Caco-2 (cell line): ENCODE measurements at regions not wholly inside any gene's neighbourhood (a gene's known extent, or its start where the extent isn't known, plus 50 kb on each side); places are given as distances from the start of the nearest gene placed in this dataset.

Experiments used
- BruUV-seq: library from RNA; stranded (reverse); fragments of 400-500 nt; replicated peaks from 2 replicates; lab custom pipeline; 2021; lab: Mats Ljungman, UMichigan
- CTCF ChIA-PET: fragments of 300-600 bp; sonication (Branson Sonifier 250); formaldehyde crosslinking; loops from one replicate; lab custom pipeline; 2022; ENCODE audit warnings: antibody characterized with exemption; lab: Charles Lee
- POLR2A ChIA-PET: fragments of 300-600 bp; sonication (Branson Sonifier 250); formaldehyde crosslinking; loops from one replicate; lab custom pipeline; 2022; ENCODE audit warnings: antibody characterized with exemption; lab: Charles Lee
- DNase-seq, 2 experiments: peaks; one replicate each; pipeline versions ENCODE4 v3.0.0 to v3.0.0-alpha.2; 2020 to 2022
- H3K27me3 ChIP-seq: replicated peaks from 2 replicates; pipeline ENCODE4 v1.6.0; 2011; ENCODE audit warnings: low read length; ENCODE audit not compliant: control insufficient read depth, insufficient read depth
- H3K36me3 ChIP-seq: 2 replicates; pipeline ENCODE4 v1.5.1; 2011; ENCODE audit warnings: low read length; ENCODE audit not compliant: control insufficient read depth, insufficient read depth
- H3K4me1 ChIP-seq: fragments of 250-450 bp; sonication (Bioruptor Pico); 2 replicates; pipeline ENCODE4 v1.5.1; 2020; ENCODE audit warnings: mild to moderate bottlenecking
- H3K4me3 ChIP-seq: 2 replicates; pipeline ENCODE4 v1.5.1; 2011; ENCODE audit warnings: low read depth, mild to moderate bottlenecking, control low read depth, low read length
- H3K9me3 ChIP-seq: fragments of 250-450 bp; sonication (Bioruptor Pico); 2 replicates; pipeline ENCODE4 v1.5.1; 2020; ENCODE audit warnings: mild to moderate bottlenecking, moderate library complexity
- H3K27ac Mint-ChIP-seq: one replicate; pipeline ENCODE4 v1.8.0; 2022; ENCODE audit warnings: mixed read lengths; ENCODE audit not compliant: unreplicated experiment
- H3K27me3 Mint-ChIP-seq: one replicate; pipeline ENCODE4 v1.8.0; 2022; ENCODE audit warnings: mixed read lengths; ENCODE audit not compliant: insufficient read depth, unreplicated experiment
- H3K36me3 Mint-ChIP-seq: one replicate; pipeline ENCODE4 v1.8.0; 2022; ENCODE audit warnings: mild to moderate bottlenecking, mixed read lengths; ENCODE audit not compliant: insufficient read depth, unreplicated experiment
- H3K4me1 Mint-ChIP-seq: one replicate; pipeline ENCODE4 v1.8.0; 2022; ENCODE audit warnings: low read depth, mixed read lengths; ENCODE audit not compliant: unreplicated experiment
- H3K4me3 Mint-ChIP-seq: one replicate; pipeline ENCODE4 v1.8.0; 2022; ENCODE audit warnings: mild to moderate bottlenecking, moderate library complexity, mixed read lengths; ENCODE audit not compliant: unreplicated experiment
- H3K9me3 Mint-ChIP-seq: one replicate; pipeline ENCODE4 v1.8.0; 2022; ENCODE audit warnings: mixed read lengths; ENCODE audit not compliant: unreplicated experiment
- intact Hi-C: fragments of 100-400 bp; cut with micrococcal nuclease; formaldehyde crosslinking; loops from one replicate; pipeline ENCODE4 v1.10.0; 2022; ENCODE audit not compliant: unreplicated experiment
- TF ChIP-seq, protein P1 (sequence below), 2 experiments: fragments of 200-600 bp in 1 of 2; IDR thresholded peaks; 1 replicate in 1 of 2; 2 replicates in 1 of 2; pipeline versions ENCODE4 v1.5.1 to v1.8.0; 2011 to 2022; ENCODE audit warnings: antibody characterized with exemption in 1 of 2, control low read depth in 1 of 2, inconsistent platforms in 1 of 2, low read depth in 1 of 2, low read length in 1 of 2, mild to moderate bottlenecking in 1 of 2, moderate library complexity in 1 of 2; ENCODE audit not compliant: insufficient read depth in 1 of 2, severe bottlenecking in 1 of 2, unreplicated experiment in 1 of 2

- Mint-ChIP-seq H3K27ac (no peak overlapping the region), H3K27me3 (peaks cover 9% of the 10 kb centered on the region), H3K4me1 (no peaks in the 10 kb centered on the region), H3K36me3 (no peaks in the 10 kb centered on the region), H3K9me3 (no peaks in the 10 kb centered on the region), H3K4me3 (no peak overlapping the region)
- DNase-seq: no peak
- H3K27me3 ChIP-seq: no peaks in the 10 kb centered on the region
- no TSS peak for BruUV-seq
- intact Hi-C loops: no loop called here
- POLR2A ChIA-PET: no interaction called here
- no peaks in the 10 kb centered on the region for H3K4me1 ChIP-seq
- no peaks in the 10 kb centered on the region for H3K9me3 ChIP-seq
- CTCF ChIA-PET: no interaction called here
- H3K36me3 ChIP-seq: no peaks in the 10 kb centered on the region
- no peak overlapping the region for H3K4me3 ChIP-seq
- TF ChIP-seq, protein P1, sequence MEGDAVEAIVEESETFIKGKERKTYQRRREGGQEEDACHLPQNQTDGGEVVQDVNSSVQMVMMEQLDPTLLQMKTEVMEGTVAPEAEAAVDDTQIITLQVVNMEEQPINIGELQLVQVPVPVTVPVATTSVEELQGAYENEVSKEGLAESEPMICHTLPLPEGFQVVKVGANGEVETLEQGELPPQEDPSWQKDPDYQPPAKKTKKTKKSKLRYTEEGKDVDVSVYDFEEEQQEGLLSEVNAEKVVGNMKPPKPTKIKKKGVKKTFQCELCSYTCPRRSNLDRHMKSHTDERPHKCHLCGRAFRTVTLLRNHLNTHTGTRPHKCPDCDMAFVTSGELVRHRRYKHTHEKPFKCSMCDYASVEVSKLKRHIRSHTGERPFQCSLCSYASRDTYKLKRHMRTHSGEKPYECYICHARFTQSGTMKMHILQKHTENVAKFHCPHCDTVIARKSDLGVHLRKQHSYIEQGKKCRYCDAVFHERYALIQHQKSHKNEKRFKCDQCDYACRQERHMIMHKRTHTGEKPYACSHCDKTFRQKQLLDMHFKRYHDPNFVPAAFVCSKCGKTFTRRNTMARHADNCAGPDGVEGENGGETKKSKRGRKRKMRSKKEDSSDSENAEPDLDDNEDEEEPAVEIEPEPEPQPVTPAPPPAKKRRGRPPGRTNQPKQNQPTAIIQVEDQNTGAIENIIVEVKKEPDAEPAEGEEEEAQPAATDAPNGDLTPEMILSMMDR (IDR thresholded peaks at IDR 0.05; ENCODE audit: insufficient read depth in 1 of 2, low read depth in 1 of 2, low read length in 1 of 2, severe bottlenecking in 1 of 2, unreplicated experiment in 1 of 2): no peak
Observed at GRCh38 chr2:220033546-220033945, 406.1 kb downstream of the SLC4A3 start.

- DNase-seq: no peak
- no peaks in the 10 kb centered on the region for H3K9me3 Mint-ChIP-seq
- no peak overlapping the region for H3K4me3 Mint-ChIP-seq
- Histone ChIP-seq H3K27me3 (no peaks in the 10 kb centered on the region), H3K9me3 (no peaks in the 10 kb centered on the region), H3K4me3 (no peak overlapping the region), H3K4me1 (no peaks in the 10 kb centered on the region), H3K36me3 (no peaks in the 10 kb centered on the region)
- H3K27me3 Mint-ChIP-seq: peaks cover 9% of the 10 kb centered on the region
- intact Hi-C loops: no loop called here
- H3K36me3 Mint-ChIP-seq: no peaks in the 10 kb centered on the region
- CTCF ChIA-PET: no interaction called here
- BruUV-seq: no TSS peak
- no peak overlapping the region for H3K27ac Mint-ChIP-seq
- POLR2A ChIA-PET: no interaction called here
- H3K4me1 Mint-ChIP-seq: no peaks in the 10 kb centered on the region
- TF ChIP-seq, protein P1 (IDR thresholded peaks at IDR 0.05; ENCODE audit: insufficient read depth in 1 of 2, low read depth in 1 of 2, low read length in 1 of 2, severe bottlenecking in 1 of 2, unreplicated experiment in 1 of 2): no peak
Observed at GRCh38 chr2:220034426-220035130, 407.1 kb downstream of the SLC4A3 start.

DNA sequence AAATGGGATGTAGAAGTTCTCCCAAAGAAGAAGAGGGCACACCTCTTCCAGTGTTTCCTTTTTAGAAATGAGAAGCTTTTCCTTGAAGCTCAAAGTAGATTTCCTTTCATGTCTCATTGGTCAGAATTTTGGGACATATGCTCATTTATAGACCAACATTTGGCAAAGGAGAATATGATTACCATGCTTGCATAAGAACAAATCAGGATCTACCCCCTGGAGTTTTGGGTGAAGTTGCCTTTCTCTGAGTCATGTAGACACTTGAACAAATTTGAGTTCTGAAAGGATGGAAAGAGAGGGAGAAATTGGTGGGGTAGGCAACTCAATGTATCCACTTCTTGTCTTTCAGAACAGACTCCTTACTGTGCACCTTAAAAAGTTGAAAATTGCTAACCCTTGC is 409.0 kb downstream of the SLC4A3 start:
- no peaks in the 10 kb centered on the region for H3K4me1 Mint-ChIP-seq
- no peak for DNase-seq

More for the DNA sequence above, 409.0 kb downstream of the SLC4A3 start:
- H3K9me3 ChIP-seq: no peaks in the 10 kb centered on the region
- H3K4me1 ChIP-seq: no peaks in the 10 kb centered on the region
- ChIA-PET POLR2A (no interaction called here), CTCF (no interaction called here)
- no peak overlapping the region for H3K4me3 ChIP-seq
- intact Hi-C loops: no loop called here
- no peak overlapping the region for H3K4me3 Mint-ChIP-seq
- no peak overlapping the region for H3K27ac Mint-ChIP-seq
- TF ChIP-seq, protein P1 (IDR thresholded peaks at IDR 0.05; ENCODE audit: insufficient read depth in 1 of 2, low read depth in 1 of 2, low read length in 1 of 2, severe bottlenecking in 1 of 2, unreplicated experiment in 1 of 2): no peak
- no TSS peak for BruUV-seq
- H3K9me3 Mint-ChIP-seq: no peaks in the 10 kb centered on the region
- H3K36me3 ChIP-seq: no peaks in the 10 kb centered on the region
- H3K27me3 ChIP-seq: peaks cover 2% of the 10 kb centered on the region; the same call in 1 of the 2 replicates
- H3K27me3 Mint-ChIP-seq: peaks cover 9% of the 10 kb centered on the region
- no peaks in the 10 kb centered on the region for H3K36me3 Mint-ChIP-seq
